K562 (cell line): ENCODE measurements at regions not wholly inside any gene's neighbourhood (a gene's known extent, or its start where the extent isn't known, plus 50 kb on each side); places are given as distances from the start of the nearest gene placed in this dataset.

ENCODE experiments used
- CEBPB ChIP-seq: fragments of 450-650 bp; IDR thresholded peaks from 2 replicates; pipeline ENCODE4 v1.6.1; 2016; ENCODE audit warnings: missing genetic modification characterization, missing compliant biosample characterization
- CHD1 ChIP-seq: fragments of 200-600 bp; sonication (generic); IDR thresholded peaks from one replicate; pipeline ENCODE4 v1.6.1; 2012; ENCODE audit warnings: mild to moderate bottlenecking, moderate library complexity, low read length, inconsistent platforms
- CREB1 ChIP-seq, 2 experiments: sonication (generic) in 1 of 2; formaldehyde crosslinking in 1 of 2; IDR thresholded peaks; 2 replicates each; pipeline versions ENCODE4 v1.6.1 to v1.8.0; 2012 to 2022; ENCODE audit warnings: inconsistent platforms in 1 of 2, mild to moderate bottlenecking in 1 of 2, missing genetic modification reagents in 1 of 2, moderate library complexity in 1 of 2
- KDM2B ChIP-seq: fragments of 250-450 bp; sonication (Bioruptor Pico); IDR thresholded peaks from 2 replicates; pipeline ENCODE4 v1.8.0; 2021; ENCODE audit warnings: mild to moderate bottlenecking, moderate library complexity
- MAZ ChIP-seq, 2 experiments: fragments of 450-650 bp in 1 of 2; sonication (generic) in 1 of 2; formaldehyde crosslinking; IDR thresholded peaks in 1 of 2; conservative IDR thresholded peaks in 1 of 2; 2 replicates each; pipeline versions ENCODE4 v1.4.0 to v1.5.0; 2020; ENCODE audit warnings: mild to moderate bottlenecking in 1 of 2, missing genetic modification reagents in 1 of 2
- SPI1 ChIP-seq: IDR thresholded peaks from 2 replicates; pipeline ENCODE4 v1.6.1; 2011; ENCODE audit warnings: low read depth, low read length, control low read depth, borderline replicate concordance
- TEAD4 ChIP-seq, 2 experiments: sonication (generic) in 1 of 2; formaldehyde crosslinking in 1 of 2; IDR thresholded peaks; 2 replicates each; pipeline versions ENCODE4 v1.6.1 to v1.8.0; 2012 to 2022; ENCODE audit warnings: borderline replicate concordance in 1 of 2, inconsistent platforms in 1 of 2, low read length in 1 of 2, mild to moderate bottlenecking in 1 of 2, missing genetic modification reagents in 1 of 2
- U2AF1 ChIP-seq: fragments of 200-400 bp; formaldehyde crosslinking; optimal IDR thresholded peaks from 2 replicates; pipeline ENCODE3; 2017; ENCODE audit warnings: mild to moderate bottlenecking, low read depth, low read length, moderate library complexity
- ZFP91 ChIP-seq: sonication (generic); formaldehyde crosslinking; IDR thresholded peaks from 2 replicates; pipeline ENCODE4 v1.8.0; 2022; ENCODE audit warnings: mild to moderate bottlenecking, missing genetic modification reagents

DNA sequence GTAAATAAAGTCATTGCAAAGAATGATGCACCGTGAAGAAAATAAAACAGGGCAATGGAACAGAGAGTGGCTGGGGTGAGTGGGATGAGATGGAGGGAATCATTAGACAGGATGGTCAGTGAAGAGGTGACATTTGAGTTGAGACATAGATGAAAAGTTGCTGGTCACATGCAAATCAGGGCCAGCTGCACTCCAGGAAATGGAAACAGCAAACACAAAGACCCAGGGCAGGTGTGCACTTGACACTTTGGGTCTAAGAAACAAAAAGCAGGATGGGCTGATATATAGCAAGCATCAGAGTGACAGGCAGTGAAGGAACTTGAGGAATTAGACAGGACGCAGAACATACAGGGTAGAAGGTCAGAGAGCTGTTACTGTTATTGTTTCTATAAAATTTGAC, 171.5 kb upstream of the RIPOR2 start:
- TF ChIP-seq CEBPB (tag) (no peak), SPI1 (no peak), CREB1 (IDR thresholded peaks at IDR 0.05) (no peak), CREB1 (CRISPR knock-in tag; IDR thresholded peaks at IDR 0.05) (no peak), TEAD4 (IDR thresholded peaks at IDR 0.05; ENCODE audit: low read length) (no peak), TEAD4 (CRISPR knock-in tag; IDR thresholded peaks at IDR 0.05; ENCODE audit: borderline replicate concordance) (no peak), ZFP91 (CRISPR knock-in tag) (no peak), KDM2B (no peak), U2AF1 (no peak), CHD1 (no peak), MAZ (CRISPR knock-in tag; conservative IDR thresholded peaks at IDR 0.05 in 1 of 2, IDR thresholded peaks at IDR 0.05 in 1 of 2) (no peak)
